ENCODE measurements at regions not wholly inside any gene's neighbourhood (a gene's known extent, or its start where the extent isn't known, plus 50 kb on each side); places are given as distances from the start of the nearest gene placed in this dataset.

DNA sequence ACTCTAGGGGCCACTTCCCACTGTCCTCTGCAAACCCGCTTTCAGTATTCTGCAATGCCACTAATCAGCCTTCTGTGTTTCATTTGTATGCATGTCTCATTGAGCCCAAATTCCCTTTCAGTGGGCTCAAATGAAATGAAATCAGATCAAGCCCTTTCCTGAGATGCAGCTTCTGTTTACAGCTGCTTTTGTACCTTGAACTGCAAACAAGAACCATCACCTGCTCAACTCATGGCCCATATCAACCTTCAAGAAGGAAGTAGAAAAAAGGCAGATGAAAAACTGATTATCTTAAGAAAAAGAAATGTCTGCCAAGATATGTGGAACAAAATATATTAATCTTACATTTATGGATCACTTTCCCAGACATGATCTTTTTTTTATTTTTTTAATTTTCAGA is 141.1 kb upstream of the ARHGAP42 start:
- TF ChIP-seq CTCF (IDR thresholded peaks at IDR 0.05) (no peak), ZFX (IDR thresholded peaks at IDR 0.05; ENCODE audit: borderline replicate concordance) (no peak)

Measured in 22Rv1 (cell line).